GM23248 (cell line): ENCODE measurements at regions not wholly inside any gene's neighbourhood (a gene's known extent, or its start where the extent isn't known, plus 50 kb on each side); places are given as distances from the start of the nearest gene placed in this dataset.

Source experiments
- DNase-seq: peaks from one replicate; pipeline ENCODE4 v3.0.0-alpha.2; 2015
- H2AFZ ChIP-seq: fragments of 200-600 bp; sonication (generic); 2 replicates; pipeline ENCODE4 v1.6.1; 2016; ENCODE audit warnings: antibody characterized with exemption
- H3F3A ChIP-seq: fragments of 200-600 bp; sonication (generic); 2 replicates; pipeline ENCODE4 v1.6.1; 2016; ENCODE audit warnings: mild to moderate bottlenecking, antibody characterized with exemption, mixed run types; ENCODE audit not compliant: insufficient read depth
- H3K27ac ChIP-seq: fragments of 200-600 bp; sonication (generic); 2 replicates; pipeline ENCODE4 v1.5.1; 2016; ENCODE audit warnings: mild to moderate bottlenecking
- H3K27me3 ChIP-seq: fragments of 200-600 bp; sonication (generic); replicated peaks from 2 replicates; pipeline ENCODE4 v1.6.1; 2016; ENCODE audit warnings: mild to moderate bottlenecking; ENCODE audit not compliant: insufficient read depth
- H3K36me3 ChIP-seq: fragments of 200-600 bp; sonication (generic); 2 replicates; pipeline ENCODE4 v1.6.1; 2016; ENCODE audit warnings: low read depth, mild to moderate bottlenecking
- H3K4me1 ChIP-seq: fragments of 200-600 bp; sonication (generic); 2 replicates; pipeline ENCODE4 v1.6.1; 2016; ENCODE audit warnings: mild to moderate bottlenecking; ENCODE audit not compliant: insufficient read depth
- H3K4me2 ChIP-seq: fragments of 200-600 bp; sonication (generic); one replicate; pipeline ENCODE4 v1.6.1; 2016; ENCODE audit warnings: mild to moderate bottlenecking; ENCODE audit not compliant: unreplicated experiment
- H3K4me3 ChIP-seq: fragments of 200-600 bp; sonication (generic); 2 replicates; pipeline ENCODE4 v1.5.1; 2016; ENCODE audit warnings: mild to moderate bottlenecking
- H3K79me2 ChIP-seq: fragments of 200-600 bp; sonication (generic); 2 replicates; pipeline ENCODE4 v1.6.1; 2016; ENCODE audit warnings: mild to moderate bottlenecking; ENCODE audit not compliant: insufficient read depth
- H3K9ac ChIP-seq: fragments of 200-600 bp; sonication (generic); 2 replicates; pipeline ENCODE4 v1.6.1; 2016; ENCODE audit warnings: mild to moderate bottlenecking
- H3K9me2 ChIP-seq: fragments of 200-600 bp; sonication (generic); 2 replicates; pipeline ENCODE4 v1.6.1; 2016; ENCODE audit warnings: mixed run types, mild to moderate bottlenecking, moderate library complexity; ENCODE audit not compliant: insufficient read depth
- H3K9me3 ChIP-seq: fragments of 200-600 bp; sonication (generic); one replicate; pipeline ENCODE4 v1.6.1; 2017; ENCODE audit warnings: low read depth
- H4K20me1 ChIP-seq: fragments of 200-600 bp; sonication (generic); 2 replicates; pipeline ENCODE4 v1.6.0; 2016; ENCODE audit not compliant: insufficient read depth
- EZH2 ChIP-seq: fragments of 200-600 bp; sonication (generic); IDR thresholded peaks from 2 replicates; pipeline ENCODE4 v1.6.1; 2018; ENCODE audit warnings: antibody characterized with exemption, mild to moderate bottlenecking; ENCODE audit not compliant: insufficient read depth, poor library complexity, severe bottlenecking
- EZH2phosphoT487 ChIP-seq: fragments of 200-600 bp; sonication (generic); IDR thresholded peaks from 2 replicates; pipeline ENCODE4 v1.6.1; 2018; ENCODE audit warnings: antibody characterized with exemption, moderate library complexity, mild to moderate bottlenecking, low read depth; ENCODE audit not compliant: insufficient read depth
- WGBS, 2 experiments: methylation state at CpG; one replicate each; pipeline ENCODE4 v1.1.6; 2015 to 2017; ENCODE audit warnings: low lambda C conversion rate in 2 of 2, low coverage in 1 of 2; ENCODE audit errors: missing lambda C conversion rate in 2 of 2; 5-methylcytosine and 5-hydroxymethylcytosine counted together
- in situ Hi-C: fragments of 300-500 bp; cut with MboI; formaldehyde crosslinking; loops from 2 replicates; pipeline ENCODE4 v1.15.0; 2020

DNA sequence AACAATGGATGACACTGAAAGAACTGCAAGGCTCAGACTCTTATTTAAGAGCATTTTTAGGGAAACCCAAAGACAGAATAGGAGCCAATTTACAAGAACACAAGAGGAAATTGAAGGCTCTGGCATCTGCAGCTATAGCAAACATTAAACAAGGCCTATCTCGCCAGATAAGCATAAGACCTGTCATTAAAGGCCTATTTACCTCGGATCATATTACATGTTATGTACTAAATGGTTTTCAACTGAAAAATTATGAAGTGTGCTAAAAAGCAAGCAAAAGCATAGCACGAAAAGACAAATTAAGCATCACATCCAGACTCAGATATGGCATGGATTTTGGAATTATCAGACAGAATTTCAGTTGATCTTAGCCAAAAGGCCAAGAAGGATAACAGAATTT, 617.1 kb downstream of the SQOR start:
- H3K27ac ChIP-seq = no peak overlapping the region
- H3K27me3 ChIP-seq = no peaks in the 10 kb centered on the region
- no peak overlapping the region for H3K4me2 ChIP-seq
- no peaks in the 10 kb centered on the region for H4K20me1 ChIP-seq
- no peaks in the 10 kb centered on the region for H3F3A ChIP-seq
- no peaks in the 10 kb centered on the region for H3K79me2 ChIP-seq
- H3K4me1 ChIP-seq = no peaks in the 10 kb centered on the region
- no peaks in the 10 kb centered on the region for H3K9me3 ChIP-seq
- in situ Hi-C loops = no loop called here
- TF ChIP-seq EZH2phosphoT487 = no peak
- TF ChIP-seq EZH2 = no peak
- no peaks in the 10 kb centered on the region for H3K9me2 ChIP-seq
- no peak overlapping the region for H3K4me3 ChIP-seq
- no peaks in the 10 kb centered on the region for H3K36me3 ChIP-seq
- H3K9ac ChIP-seq = no peak overlapping the region
- H2AFZ ChIP-seq = no peak overlapping the region
- DNase-seq = no peak
- WGBS, 2 experiments = 9% methylated on average over 3 of the region's 3 CpGs

DNA sequence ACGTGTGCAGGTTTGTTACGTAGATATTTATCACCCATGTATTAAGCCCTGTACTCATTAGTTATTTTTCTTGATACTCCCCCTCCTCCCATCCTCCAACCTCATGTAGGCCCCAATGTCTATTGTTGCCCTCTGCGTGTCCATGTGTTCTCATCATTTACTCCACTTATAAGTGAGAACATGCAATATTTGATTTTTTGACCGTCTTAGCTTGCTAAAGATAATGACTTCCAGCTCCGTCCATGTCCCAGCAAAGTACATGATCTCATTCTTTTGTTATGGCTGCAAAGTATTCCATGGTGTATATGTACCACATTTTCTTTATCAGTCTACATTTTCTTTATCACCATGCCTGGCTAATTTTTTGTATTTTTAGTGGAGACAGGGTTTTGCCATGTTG, 623.2 kb downstream of the SQOR start:
- no peaks in the 10 kb centered on the region for H3K27me3 ChIP-seq
- no peaks in the 10 kb centered on the region for H3K79me2 ChIP-seq
- H3K4me2 ChIP-seq = no peak overlapping the region
- H4K20me1 ChIP-seq = no peaks in the 10 kb centered on the region
- no peaks in the 10 kb centered on the region for H3K36me3 ChIP-seq
- no peak overlapping the region for H3K4me3 ChIP-seq
- WGBS, 2 experiments = 2 to 8% methylated on average over 5 of the region's 5 CpGs
- no peaks in the 10 kb centered on the region for H3F3A ChIP-seq
- no peak for DNase-seq
- no peaks in the 10 kb centered on the region for H3K9me3 ChIP-seq
- no peak for TF ChIP-seq EZH2
- no peaks in the 10 kb centered on the region for H3K4me1 ChIP-seq
- H3K27ac ChIP-seq = no peak overlapping the region
- no peak overlapping the region for H3K9ac ChIP-seq
- in situ Hi-C loops = no loop called here
- no peaks in the 10 kb centered on the region for H3K9me2 ChIP-seq
- no peak overlapping the region for H2AFZ ChIP-seq

DNA sequence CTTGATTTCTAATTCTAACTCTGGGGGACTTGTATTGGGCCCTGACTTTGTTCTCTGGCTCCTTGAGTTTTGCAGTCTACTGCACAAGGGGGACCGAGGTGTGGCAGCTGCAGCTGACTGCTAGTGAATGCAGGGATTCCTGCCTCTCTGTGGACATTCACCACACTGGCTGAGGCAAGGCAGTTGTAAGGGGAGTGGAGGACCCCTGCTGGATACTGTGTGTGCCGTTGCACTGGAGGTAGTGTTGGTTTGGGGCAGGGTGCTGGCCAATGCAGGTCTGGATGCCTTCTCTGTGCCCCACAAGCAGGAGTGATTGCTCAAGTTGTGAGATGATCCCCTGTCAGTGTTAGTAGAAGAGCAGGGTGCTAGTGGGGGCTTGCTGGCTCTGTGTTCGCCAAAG, 626.1 kb downstream of the SQOR start:
- 31 to 41% methylated on average over 3 of the region's 3 CpGs for WGBS, 2 experiments
- in situ Hi-C loops = no loop called here
- Histone ChIP-seq H3K4me1 (no peaks in the 10 kb centered on the region), H3K9me2 (no peaks in the 10 kb centered on the region), H3K79me2 (no peaks in the 10 kb centered on the region), H3K36me3 (no peaks in the 10 kb centered on the region), H3F3A (no peaks in the 10 kb centered on the region), H3K27me3 (no peaks in the 10 kb centered on the region), H2AFZ (no peak overlapping the region), H3K9ac (no peak overlapping the region), H3K9me3 (no peaks in the 10 kb centered on the region), H3K27ac (no peak overlapping the region), H4K20me1 (no peaks in the 10 kb centered on the region), H3K4me3 (no peak overlapping the region), H3K4me2 (no peak overlapping the region)
- TF ChIP-seq EZH2phosphoT487 = no peak
- no peak for TF ChIP-seq EZH2
- no peak for DNase-seq

DNA sequence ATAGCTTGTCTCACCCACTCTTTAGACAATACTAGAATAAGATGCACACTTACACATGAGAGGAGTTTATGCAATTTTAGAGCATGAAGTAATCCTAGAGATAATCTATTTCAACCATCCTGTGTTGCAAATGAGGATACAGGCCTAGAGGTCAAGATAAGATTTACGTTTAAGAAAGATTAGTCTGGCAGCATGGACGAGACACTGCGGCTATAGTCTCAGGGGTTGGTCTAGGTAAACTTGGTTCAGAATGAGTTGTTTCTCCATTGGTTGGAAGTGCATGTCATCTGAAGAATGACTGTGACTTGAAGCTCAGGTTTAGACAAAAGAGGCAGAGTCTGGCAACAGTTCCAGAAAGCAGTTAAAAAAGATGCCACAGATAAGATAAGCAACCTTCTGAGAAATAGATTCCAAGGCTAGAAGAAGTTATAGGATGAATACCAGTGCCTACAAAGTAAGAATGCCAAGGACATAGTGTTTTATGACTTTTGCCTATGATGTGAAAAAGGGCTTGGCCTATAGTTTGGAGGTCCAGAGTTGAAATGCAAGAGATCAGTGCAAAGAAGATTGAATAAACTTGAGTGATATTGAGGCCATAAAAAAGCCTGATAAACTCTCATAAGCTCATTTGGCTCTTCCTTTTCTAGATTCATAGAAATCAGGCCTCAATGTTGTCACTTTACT, 631.0 kb downstream of the SQOR start:
- H3K9ac ChIP-seq = no peak overlapping the region
- no peaks in the 10 kb centered on the region for H4K20me1 ChIP-seq
- no peak overlapping the region for H3K4me3 ChIP-seq
- H2AFZ ChIP-seq = no peak overlapping the region
- no peaks in the 10 kb centered on the region for H3K4me1 ChIP-seq
- H3F3A ChIP-seq = no peaks in the 10 kb centered on the region
- no peaks in the 10 kb centered on the region for H3K27me3 ChIP-seq
- H3K79me2 ChIP-seq = no peaks in the 10 kb centered on the region
- H3K27ac ChIP-seq = no peak overlapping the region
- 23 to 29% methylated on average over 3 of the region's 3 CpGs for WGBS, 2 experiments
- TF ChIP-seq EZH2phosphoT487 = no peak
- TF ChIP-seq EZH2 = no peak
- H3K9me3 ChIP-seq = no peaks in the 10 kb centered on the region
- in situ Hi-C loops = no loop called here
- no peak for DNase-seq
- H3K9me2 ChIP-seq = no peaks in the 10 kb centered on the region
- H3K4me2 ChIP-seq = no peak overlapping the region
- no peaks in the 10 kb centered on the region for H3K36me3 ChIP-seq

DNA sequence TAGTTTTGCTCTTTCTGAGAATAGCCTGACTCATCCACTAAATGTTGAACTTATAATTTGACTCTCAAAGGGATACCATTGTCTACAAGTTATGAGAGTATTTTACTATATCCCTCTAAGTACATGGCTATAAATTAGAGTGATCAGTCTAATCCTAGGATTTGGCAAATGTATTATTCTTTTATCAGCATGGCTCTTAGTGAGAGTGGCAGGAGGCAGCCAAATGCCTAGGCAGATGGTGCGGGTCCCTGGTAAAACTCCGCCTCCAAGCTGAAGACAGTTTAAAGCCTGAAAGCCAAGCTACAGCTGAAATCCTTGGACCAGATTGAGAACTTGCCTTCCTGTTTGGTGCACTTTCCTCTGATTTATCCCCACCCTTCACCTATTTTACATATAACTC, 631.8 kb downstream of the SQOR start:
- 30 to 32% methylated on average over 2 of the region's 2 CpGs for WGBS, 2 experiments
- DNase-seq = no peak
- Histone ChIP-seq H3K9me2 (no peaks in the 10 kb centered on the region), H3K27ac (no peak overlapping the region), H3K4me1 (no peaks in the 10 kb centered on the region), H3K9me3 (no peaks in the 10 kb centered on the region), H3K4me3 (no peak overlapping the region), H3K36me3 (no peaks in the 10 kb centered on the region), H3K27me3 (no peaks in the 10 kb centered on the region), H3F3A (no peaks in the 10 kb centered on the region), H3K4me2 (no peak overlapping the region), H4K20me1 (no peaks in the 10 kb centered on the region), H3K79me2 (no peaks in the 10 kb centered on the region), H2AFZ (no peak overlapping the region), H3K9ac (no peak overlapping the region)
- in situ Hi-C loops = no loop called here
- TF ChIP-seq EZH2 (no peak), EZH2phosphoT487 (no peak)
